Kidney (tissue), 13 donors: ENCODE measurements at regions not wholly inside any gene's neighbourhood (a gene's known extent, or its start where the extent isn't known, plus 50 kb on each side); places are given as distances from the start of the nearest gene placed in this dataset.
"Not testable (repeated sequence)": the region's sequence is repeated elsewhere in the genome, so short reads cannot be mapped to it uniquely, and the experiment has no call there.

Experiments used
- DNase-seq, 5 donors: peaks; one replicate each; pipeline ENCODE4 v3.0.0-alpha.2; 2013 to 2020
- FAIRE-seq: peaks from 2 replicates; lab custom pipeline; 2012; peaks lifted over from hg19 to GRCh38; lab: Jason Lieb, UNC
- H3K27ac ChIP-seq, 2 donors: one replicate each; pipeline ENCODE4 v1.7.0; 2013; ENCODE audit warnings: low read depth in 2 of 2, low read length in 2 of 2, inconsistent platforms in 1 of 2
- H3K27me3 ChIP-seq: one replicate; pipeline ENCODE4 v1.7.1; 2013; ENCODE audit warnings: low read length, inconsistent platforms; ENCODE audit not compliant: control insufficient read depth, insufficient read depth
- H3K36me3 ChIP-seq, 3 donors: one replicate each; pipeline versions ENCODE4 v1.7.0 to v1.7.1; 2013; ENCODE audit warnings: low read length in 3 of 3, control low read depth in 1 of 3, inconsistent platforms in 1 of 3; ENCODE audit not compliant: insufficient read depth in 3 of 3, control insufficient read depth in 2 of 3
- H3K4me1 ChIP-seq, 3 donors: one replicate each; pipeline versions ENCODE4 v1.7.0 to v1.7.1; 2013; ENCODE audit warnings: low read length in 3 of 3, inconsistent platforms in 1 of 3, low read depth in 1 of 3; ENCODE audit not compliant: control insufficient read depth in 2 of 3, insufficient read depth in 2 of 3
- H3K4me3 ChIP-seq, 3 donors: one replicate each; pipeline versions ENCODE4 v1.7.0 to v1.8.1; 2013; ENCODE audit warnings: low read length in 3 of 3, control low read depth in 1 of 3, inconsistent platforms in 1 of 3
- H3K9ac ChIP-seq, 3 donors: one replicate each; pipeline versions ENCODE4 v1.7.0 to v1.7.1; 2013; ENCODE audit warnings: low read length in 3 of 3, control low read depth in 1 of 3, inconsistent platforms in 1 of 3
- H3K9me3 ChIP-seq, 3 donors: one replicate each; pipeline versions ENCODE4 v1.7.0 to v1.7.1; 2013; ENCODE audit warnings: low read length in 3 of 3, control low read depth in 1 of 3, inconsistent platforms in 1 of 3; ENCODE audit not compliant: control insufficient read depth in 2 of 3, insufficient read depth in 1 of 3
- CTCF ChIP-seq: IDR thresholded peaks from 3 replicates; pipeline ENCODE4 v1.5.1; 2012; ENCODE audit warnings: mild to moderate bottlenecking, moderate library complexity, borderline replicate concordance; ENCODE audit not compliant: insufficient read depth; ENCODE audit errors: extremely low read depth
- intact Hi-C: fragments of 100-400 bp; cut with DNase I; formaldehyde crosslinking; loops from one replicate; pipeline ENCODE4 v1.11.1; 2022
- donor health status: control.
- donor health status: control.
- donor health status: control.
- donor health status: control.
- donor health status: control.
- donor health status: DM: yes; HTN: yes; CAD: no.
- donor health status: Normal renal cell carcinoma (clear cell type).

GRCh38 chr3:152149832-152150231 is 118.9 kb upstream of the MBNL1 start:
- intact Hi-C loops: no loop called here
- Histone ChIP-seq H3K27ac (no peak overlapping the region), H3K4me3 (no peak overlapping the region), H3K36me3 (no peaks in the 10 kb centered on the region), H3K4me1 (no peaks in the 10 kb centered on the region), H3K9me3 (no peaks in the 10 kb centered on the region), H3K9ac (no peak overlapping the region), H3K27me3 (no peaks in the 10 kb centered on the region)
- TF ChIP-seq CTCF: no peak
- DNase-seq (no peak), FAIRE-seq (no peak)

- Histone ChIP-seq H3K9me3 (no peaks in the 10 kb centered on the region), H3K27ac (no peak overlapping the region), H3K9ac (no peak overlapping the region), H3K4me3 (no peak overlapping the region), H3K36me3 (no peaks in the 10 kb centered on the region), H3K4me1 (no peaks in the 10 kb centered on the region), H3K27me3 (no peaks in the 10 kb centered on the region)
- TF ChIP-seq CTCF: no peak
- FAIRE-seq: no peak
- intact Hi-C loops: no loop called here
- DNase-seq: no peak
Measured at GRCh38 chr3:152151216-152151876, 117.4 kb upstream of the MBNL1 start.

- H3K27ac ChIP-seq, H3K9me3 ChIP-seq, H3K27me3 ChIP-seq, intact Hi-C loops, DNase-seq, H3K9ac ChIP-seq, H3K36me3 ChIP-seq, FAIRE-seq, H3K4me3 ChIP-seq, H3K4me1 ChIP-seq: not testable (repeated sequence)
Measured at GRCh38 chr3:152151877-152152765, 116.6 kb upstream of the MBNL1 start.

GRCh38 chr3:152153115-152153514 is 115.6 kb upstream of the MBNL1 start:
- DNase-seq, H3K9me3 ChIP-seq, FAIRE-seq, intact Hi-C loops, H3K9ac ChIP-seq, H3K4me3 ChIP-seq, H3K36me3 ChIP-seq, H3K4me1 ChIP-seq, H3K27ac ChIP-seq, H3K27me3 ChIP-seq: not testable (repeated sequence)
